RWPE2 (cell line): ENCODE measurements at regions not wholly inside any gene's neighbourhood (a gene's known extent, or its start where the extent isn't known, plus 50 kb on each side); places are given as distances from the start of the nearest gene placed in this dataset.

Experiments
- ATAC-seq: fragments of 200-7000 bp; cut with Tn5 transposase; 3 replicates; pipeline ENCODE4 v1.9.1; 2021; ENCODE audit warnings: low read depth
- DNase-seq: peaks from one replicate; pipeline ENCODE4 v3.0.0-alpha.2; 2020; ENCODE audit warnings: low spot score
- H3K27ac ChIP-seq: fragments of 450-650 bp; 2 replicates; pipeline ENCODE4 v1.5.1; 2017; ENCODE audit warnings: mild to moderate bottlenecking; ENCODE audit not compliant: poor library complexity, severe bottlenecking
- H3K27me3 ChIP-seq: fragments of 250-450 bp; sonication (Bioruptor Pico); 2 replicates; pipeline ENCODE4 v1.5.1; 2021; ENCODE audit warnings: mild to moderate bottlenecking, moderate library complexity; ENCODE audit not compliant: insufficient read depth, poor library complexity, severe bottlenecking
- H3K36me3 ChIP-seq: fragments of 250-450 bp; sonication (Bioruptor Pico); 2 replicates; pipeline ENCODE4 v1.5.1; 2020; ENCODE audit warnings: low read depth, mild to moderate bottlenecking, moderate library complexity
- H3K4me1 ChIP-seq: fragments of 250-450 bp; sonication (Bioruptor Pico); 2 replicates; pipeline ENCODE4 v1.5.1; 2021; ENCODE audit warnings: mild to moderate bottlenecking, moderate library complexity; ENCODE audit not compliant: insufficient read depth, poor library complexity, severe bottlenecking
- H3K4me3 ChIP-seq: fragments of 250-450 bp; sonication (Bioruptor Pico); 2 replicates; pipeline ENCODE4 v1.5.1; 2021; ENCODE audit warnings: mild to moderate bottlenecking, moderate library complexity; ENCODE audit not compliant: severe bottlenecking
- H3K9me3 ChIP-seq: fragments of 250-450 bp; sonication (Bioruptor Pico); 2 replicates; pipeline ENCODE4 v1.5.1; 2021; ENCODE audit warnings: mild to moderate bottlenecking, moderate library complexity; ENCODE audit not compliant: severe bottlenecking
- CTCF ChIP-seq: fragments of 450-650 bp; IDR thresholded peaks from one replicate; pipeline ENCODE4 v1.5.1; 2017; ENCODE audit warnings: mild to moderate bottlenecking, moderate library complexity; ENCODE audit not compliant: poor library complexity, severe bottlenecking

DNA sequence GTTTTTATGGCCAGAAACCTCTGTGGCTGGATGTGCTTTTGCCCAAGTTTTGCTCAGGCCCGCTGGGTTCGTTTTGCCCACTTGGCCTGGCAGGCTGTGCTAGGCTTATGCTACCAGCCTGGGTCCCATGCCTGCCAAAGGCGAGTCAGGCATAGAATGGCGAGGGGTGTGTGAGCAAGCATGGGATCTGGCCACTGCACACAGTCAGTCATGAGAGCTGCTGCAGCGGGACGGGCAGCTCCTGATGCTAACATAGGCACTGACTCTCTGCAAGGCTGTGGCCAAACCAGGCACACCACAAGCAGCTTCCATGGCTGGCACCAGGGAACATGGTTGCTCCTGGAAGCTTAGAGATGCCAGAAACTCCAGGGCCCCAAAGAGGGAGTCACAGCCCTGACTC is 52.9 kb upstream of the PCDH15 start:
- Histone ChIP-seq H3K36me3 (no peaks in the 10 kb centered on the region), H3K4me1 (no peaks in the 10 kb centered on the region), H3K27me3 (no peaks in the 10 kb centered on the region), H3K4me3 (no peak overlapping the region), H3K27ac (no peak overlapping the region), H3K9me3 (no peaks in the 10 kb centered on the region)
- ATAC-seq (no peak), DNase-seq (no peak)
- no peak for TF ChIP-seq CTCF
